ENCODE measurements at regions not wholly inside any gene's neighbourhood (a gene's known extent, or its start where the extent isn't known, plus 50 kb on each side); places are given as distances from the start of the nearest gene placed in this dataset.

DNA sequence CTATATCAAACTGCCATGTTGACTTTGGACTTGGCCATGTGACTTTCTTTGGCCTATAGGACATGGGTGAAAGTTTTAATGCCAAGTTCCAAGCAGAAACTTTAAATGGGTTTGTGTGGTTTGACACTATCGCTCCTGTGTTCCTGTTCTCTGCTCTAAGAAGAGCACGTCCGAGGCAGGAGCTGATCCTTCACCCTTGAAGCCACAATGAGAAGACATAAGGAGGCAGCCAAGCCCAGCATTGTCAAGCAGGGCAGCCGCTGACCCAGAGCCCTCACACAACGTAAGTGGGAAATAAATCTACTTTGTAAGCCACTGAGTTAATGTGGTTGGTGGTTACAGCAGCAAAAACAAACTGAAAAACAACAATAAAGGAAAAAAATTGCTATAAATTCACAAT is 422.4 kb downstream of the PID1 start:
- TF ChIP-seq, protein P1, sequence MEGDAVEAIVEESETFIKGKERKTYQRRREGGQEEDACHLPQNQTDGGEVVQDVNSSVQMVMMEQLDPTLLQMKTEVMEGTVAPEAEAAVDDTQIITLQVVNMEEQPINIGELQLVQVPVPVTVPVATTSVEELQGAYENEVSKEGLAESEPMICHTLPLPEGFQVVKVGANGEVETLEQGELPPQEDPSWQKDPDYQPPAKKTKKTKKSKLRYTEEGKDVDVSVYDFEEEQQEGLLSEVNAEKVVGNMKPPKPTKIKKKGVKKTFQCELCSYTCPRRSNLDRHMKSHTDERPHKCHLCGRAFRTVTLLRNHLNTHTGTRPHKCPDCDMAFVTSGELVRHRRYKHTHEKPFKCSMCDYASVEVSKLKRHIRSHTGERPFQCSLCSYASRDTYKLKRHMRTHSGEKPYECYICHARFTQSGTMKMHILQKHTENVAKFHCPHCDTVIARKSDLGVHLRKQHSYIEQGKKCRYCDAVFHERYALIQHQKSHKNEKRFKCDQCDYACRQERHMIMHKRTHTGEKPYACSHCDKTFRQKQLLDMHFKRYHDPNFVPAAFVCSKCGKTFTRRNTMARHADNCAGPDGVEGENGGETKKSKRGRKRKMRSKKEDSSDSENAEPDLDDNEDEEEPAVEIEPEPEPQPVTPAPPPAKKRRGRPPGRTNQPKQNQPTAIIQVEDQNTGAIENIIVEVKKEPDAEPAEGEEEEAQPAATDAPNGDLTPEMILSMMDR (IDR thresholded peaks at IDR 0.05) = no peak
- no peak for TF ChIP-seq EP300 (IDR thresholded peaks at IDR 0.05)
- no peak for TF ChIP-seq POLR2AphosphoS5 (IDR thresholded peaks at IDR 0.05)
